ENCODE measurements at regions not wholly inside any gene's neighbourhood (a gene's known extent, or its start where the extent isn't known, plus 50 kb on each side); places are given as distances from the start of the nearest gene placed in this dataset.

DNA sequence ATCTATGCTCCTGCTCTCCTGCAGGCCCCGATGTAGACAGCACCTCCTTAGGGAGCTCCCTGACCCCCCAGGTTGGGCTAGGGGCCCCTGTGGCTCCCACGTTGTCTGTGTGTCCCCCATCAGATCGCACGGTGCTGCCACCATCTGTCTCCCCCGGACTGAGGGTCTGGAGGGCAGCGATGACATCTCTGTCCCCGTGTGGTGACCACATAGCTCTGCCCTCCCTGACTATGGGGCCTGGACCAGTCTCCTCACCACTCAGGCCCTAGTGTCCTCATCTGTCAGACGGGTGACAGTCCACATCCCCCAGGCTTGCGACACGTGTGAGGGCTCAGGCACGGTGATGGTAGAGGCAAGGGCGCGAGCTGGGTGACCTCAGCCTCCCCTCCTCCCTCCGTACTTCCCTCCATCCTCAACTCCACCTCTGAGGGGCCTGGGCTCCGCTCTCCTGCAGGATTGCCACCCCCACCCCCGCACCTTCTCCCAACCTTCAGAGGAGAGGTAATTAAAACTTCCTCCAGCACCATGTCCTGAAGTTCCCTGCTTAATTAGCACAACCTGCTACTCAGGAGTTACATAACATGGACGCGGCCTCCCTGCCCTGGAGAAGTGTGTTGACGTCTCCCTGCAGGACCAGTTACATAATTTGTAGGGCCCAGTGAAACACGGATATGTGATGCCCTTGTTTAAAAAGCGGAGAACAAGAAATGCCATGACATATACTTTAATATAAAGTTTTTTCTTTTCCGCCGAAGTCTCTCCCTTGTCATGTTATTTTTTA, 288.2 kb downstream of the PTPRU start:
- TF ChIP-seq POLR2A (IDR thresholded peaks at IDR 0.05) = no peak
- no peak for TF ChIP-seq CTCF (IDR thresholded peaks at IDR 0.05)
- no peak for TF ChIP-seq EP300 (IDR thresholded peaks at IDR 0.05)
- no peak for TF ChIP-seq POLR2AphosphoS5 (IDR thresholded peaks at IDR 0.05)

Measured in upper lobe of left lung (tissue), 4 donors.